Astrocyte (in vitro differentiated cells and primary cell): ENCODE measurements at regions not wholly inside any gene's neighbourhood (a gene's known extent, or its start where the extent isn't known, plus 50 kb on each side); places are given as distances from the start of the nearest gene placed in this dataset.

Experiments used
- CTCF ChIP-seq: IDR thresholded peaks from 2 replicates; pipeline ENCODE4 v1.5.1; 2011; ENCODE audit warnings: low read depth, mild to moderate bottlenecking, inconsistent platforms, low read length, moderate library complexity; ENCODE audit not compliant: insufficient read depth
- EZH2 ChIP-seq: IDR thresholded peaks from 2 replicates; pipeline ENCODE4 v1.6.1; 2012; ENCODE audit warnings: mild to moderate bottlenecking, low read length, inconsistent platforms; ENCODE audit not compliant: insufficient read depth

DNA sequence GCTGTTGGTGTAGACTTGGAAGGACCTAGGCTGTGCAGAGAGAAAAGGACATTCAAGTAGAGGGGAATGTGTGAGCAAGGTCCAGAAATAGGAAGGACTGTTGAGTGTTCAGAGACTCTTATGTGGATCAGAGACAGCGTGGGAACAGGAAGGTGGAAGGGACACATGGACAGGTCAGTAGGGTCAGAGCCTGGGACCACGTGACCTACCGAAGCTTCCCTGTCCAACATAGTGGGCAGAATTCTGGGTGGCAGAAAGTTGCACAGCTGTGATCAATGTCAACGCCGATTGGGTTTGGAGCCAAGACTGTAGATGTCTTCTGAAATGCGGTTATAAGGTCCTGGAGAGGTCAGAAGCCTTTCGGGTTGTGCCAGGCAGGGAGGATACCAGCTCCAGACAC lies 195.9 kb upstream of the MKI67 start:
- TF ChIP-seq CTCF (no peak), EZH2 (no peak)
